HAP-1 (cell line): ENCODE measurements at regions not wholly inside any gene's neighbourhood (a gene's known extent, or its start where the extent isn't known, plus 50 kb on each side); places are given as distances from the start of the nearest gene placed in this dataset.
A peak's percentile ranks its signal among the peaks of the same experiment; 100 is the strongest.

Experiments used
- DNase-seq, 2 experiments: peaks; one replicate each; pipeline ENCODE4 v3.0.0-alpha.2; 2016 to 2020; ENCODE audit warnings: low spot score in 2 of 2
- H3K27me3 ChIP-seq: fragments of 250-450 bp; sonication (Bioruptor Pico); 2 replicates; pipeline ENCODE4 v1.5.1; 2020; ENCODE audit warnings: low read depth, mild to moderate bottlenecking, moderate library complexity
- H3K36me3 ChIP-seq: fragments of 250-450 bp; sonication (Bioruptor Pico); replicated peaks from 2 replicates; pipeline ENCODE4 v1.5.1; 2020; ENCODE audit warnings: mild to moderate bottlenecking
- H3K4me1 ChIP-seq: fragments of 250-450 bp; sonication (Bioruptor Pico); 2 replicates; pipeline ENCODE4 v1.5.1; 2020; ENCODE audit warnings: mild to moderate bottlenecking
- H3K4me3 ChIP-seq: fragments of 250-450 bp; sonication (Bioruptor Pico); 2 replicates; pipeline ENCODE4 v1.5.1; 2020; ENCODE audit warnings: mild to moderate bottlenecking, moderate library complexity
- H3K9me3 ChIP-seq: fragments of 250-450 bp; sonication (Bioruptor Pico); 2 replicates; pipeline ENCODE4 v1.5.1; 2020; ENCODE audit warnings: mild to moderate bottlenecking, moderate library complexity
- in situ Hi-C: fragments of 300-500 bp; cut with MboI; formaldehyde crosslinking; loops from 3 replicates; pipeline ENCODE4 v1.14.3; 2020; ENCODE audit warnings: low sequenced_read_pairs, inconsistent platforms, mixed read lengths

DNA sequence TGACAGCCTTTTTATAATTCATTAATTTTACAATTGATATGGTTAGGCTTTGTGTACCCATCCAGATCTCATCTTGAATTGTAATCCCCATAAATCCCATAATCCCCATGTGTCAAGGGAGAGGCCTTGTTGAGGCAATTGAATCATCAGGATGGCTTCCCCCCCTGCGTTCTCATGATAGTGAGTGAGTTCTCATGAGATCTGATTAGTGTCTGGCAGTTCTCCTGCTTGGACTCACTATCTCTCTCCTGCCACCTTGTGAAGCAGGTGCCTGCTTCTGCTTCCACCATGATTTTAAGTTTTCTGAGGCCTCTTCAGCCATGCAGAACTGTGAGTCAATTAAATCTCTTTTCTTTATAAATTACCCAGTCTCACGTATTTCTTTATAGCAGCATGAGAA is 165.7 kb upstream of the GNAI1 start:
- DNase-seq, result peak; percentile 49 to 52
- in situ Hi-C loops, result no loop called here
- Histone ChIP-seq H3K9me3 (no peaks in the 10 kb centered on the region), H3K4me3 (no peak overlapping the region), H3K4me1 (peaks cover 14% of the 10 kb centered on the region), H3K36me3 (no peaks in the 10 kb centered on the region), H3K27me3 (no peaks in the 10 kb centered on the region)

DNA sequence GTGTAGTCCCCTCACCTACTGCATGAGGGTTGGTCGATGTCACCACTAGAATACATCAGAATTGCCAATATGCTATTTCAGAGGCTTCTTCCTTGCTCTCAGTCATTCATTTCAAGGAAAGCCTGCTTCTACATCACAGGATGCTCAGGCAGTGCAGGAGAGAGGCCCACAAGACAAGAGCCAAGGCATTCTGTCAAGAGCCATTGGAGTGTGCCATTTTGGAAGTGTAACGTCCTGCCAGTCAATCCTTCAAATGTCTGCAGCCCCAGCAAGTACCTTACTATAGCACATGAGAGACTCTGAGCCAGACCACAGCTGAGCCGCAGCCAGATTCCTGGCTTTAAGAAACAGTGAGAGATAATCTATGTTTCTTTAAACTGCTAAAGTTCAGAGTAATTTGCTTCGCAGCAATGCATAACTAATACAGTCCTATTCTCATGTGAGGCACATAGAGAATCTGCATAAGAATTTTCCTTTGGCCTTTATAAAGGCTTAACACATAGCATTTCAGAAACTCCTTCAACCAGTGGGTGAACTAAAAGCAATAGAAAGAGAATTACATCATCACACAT is 166.5 kb upstream of the GNAI1 start:
- no peaks in the 10 kb centered on the region for H3K27me3 ChIP-seq
- peak; percentile 60 to 86 for DNase-seq
- in situ Hi-C loops, result no loop called here
- no peaks in the 10 kb centered on the region for H3K36me3 ChIP-seq
- H3K4me1 ChIP-seq, result peaks cover 14% of the 10 kb centered on the region
- H3K4me3 ChIP-seq, result no peak overlapping the region
- no peaks in the 10 kb centered on the region for H3K9me3 ChIP-seq

DNA sequence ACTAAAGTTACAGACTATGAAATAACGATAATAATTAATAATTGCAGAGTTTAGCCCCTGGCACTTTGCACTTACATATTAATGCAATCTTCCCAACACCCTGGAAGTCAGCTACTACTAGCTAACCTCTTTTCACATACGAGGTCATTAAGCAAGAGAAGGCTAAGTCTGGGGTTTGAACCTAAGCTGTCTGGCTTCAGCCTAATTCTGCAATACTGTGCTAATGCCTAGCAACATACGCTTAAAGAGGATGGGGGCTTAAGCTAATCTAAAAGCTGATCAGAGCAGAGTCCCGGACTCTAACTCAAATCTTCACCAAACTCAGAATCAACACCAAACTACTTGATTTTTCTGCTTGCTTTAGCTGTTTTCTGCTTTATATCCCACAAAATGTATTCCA is 168.7 kb upstream of the GNAI1 start:
- H3K4me1 ChIP-seq, result peaks cover 14% of the 10 kb centered on the region
- in situ Hi-C loops, result no loop called here
- DNase-seq, result no peak
- no peaks in the 10 kb centered on the region for H3K27me3 ChIP-seq
- no peaks in the 10 kb centered on the region for H3K36me3 ChIP-seq
- no peaks in the 10 kb centered on the region for H3K9me3 ChIP-seq
- no peak overlapping the region for H3K4me3 ChIP-seq

DNA sequence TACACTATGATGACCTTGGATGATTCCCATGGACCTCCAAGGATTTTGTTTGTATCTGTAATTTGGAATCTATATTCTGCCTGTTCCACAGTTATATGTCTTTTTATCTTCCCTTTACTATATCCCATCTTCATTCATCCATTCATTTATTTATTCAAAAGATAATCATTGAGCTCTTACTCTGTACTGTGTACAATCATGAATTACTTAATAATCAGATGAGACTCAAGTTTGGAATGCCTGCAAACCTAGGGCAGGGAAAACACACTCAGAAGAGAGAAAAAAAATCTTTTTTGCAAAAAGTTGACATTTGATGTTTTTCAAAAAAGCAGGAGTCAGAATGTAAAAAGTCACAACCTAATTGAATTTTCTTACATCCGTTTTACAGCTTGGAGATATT is 170.2 kb upstream of the GNAI1 start:
- Histone ChIP-seq H3K4me1 (peaks cover 14% of the 10 kb centered on the region), H3K27me3 (no peaks in the 10 kb centered on the region), H3K4me3 (no peak overlapping the region), H3K9me3 (no peaks in the 10 kb centered on the region), H3K36me3 (no peaks in the 10 kb centered on the region)
- in situ Hi-C loops, result no loop called here
- no peak for DNase-seq

DNA sequence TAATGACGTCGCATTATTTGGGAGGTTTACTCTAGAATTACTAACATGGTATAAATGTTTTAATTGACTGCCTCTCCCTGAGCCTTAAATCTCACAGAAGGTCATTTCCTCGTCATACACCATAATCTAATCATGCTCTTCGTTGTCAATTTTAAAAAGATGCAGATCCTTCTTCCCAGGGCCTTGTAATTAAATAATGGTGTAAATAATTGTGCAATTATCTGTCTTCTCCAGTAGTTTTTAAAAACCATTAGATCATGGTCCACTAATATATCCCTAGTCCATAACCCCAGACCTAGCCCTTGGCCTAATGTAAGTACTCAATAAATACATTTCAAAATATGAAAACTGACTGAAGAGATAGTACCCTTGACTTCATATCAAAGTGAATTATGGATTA is 181.5 kb upstream of the GNAI1 start:
- H3K9me3 ChIP-seq, result no peaks in the 10 kb centered on the region
- no peaks in the 10 kb centered on the region for H3K36me3 ChIP-seq
- H3K4me3 ChIP-seq, result no peak overlapping the region
- in situ Hi-C loops, result no loop called here
- no peaks in the 10 kb centered on the region for H3K27me3 ChIP-seq
- DNase-seq, result no peak
- H3K4me1 ChIP-seq, result no peaks in the 10 kb centered on the region

DNA sequence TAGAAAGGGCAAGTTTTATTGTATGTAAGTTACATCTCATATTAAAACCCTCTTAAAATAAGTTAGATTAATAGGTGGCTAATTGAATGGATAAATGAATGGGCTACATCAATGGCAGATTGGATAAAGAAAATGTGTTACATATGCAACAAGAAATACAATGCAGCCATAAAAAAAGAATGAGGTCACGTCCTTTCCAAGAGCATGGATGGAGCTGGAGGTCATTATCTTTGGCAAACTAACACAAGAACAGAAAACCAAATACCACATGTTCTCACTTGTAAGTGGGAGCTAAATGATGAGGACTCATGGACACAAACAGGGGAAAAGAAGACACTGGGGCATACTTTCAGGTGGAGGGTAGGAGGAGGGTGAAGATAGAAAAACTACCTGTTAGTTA is 182.2 kb upstream of the GNAI1 start:
- no peaks in the 10 kb centered on the region for H3K36me3 ChIP-seq
- no peaks in the 10 kb centered on the region for H3K9me3 ChIP-seq
- in situ Hi-C loops, result no loop called here
- H3K27me3 ChIP-seq, result no peaks in the 10 kb centered on the region
- no peak for DNase-seq
- no peaks in the 10 kb centered on the region for H3K4me1 ChIP-seq
- H3K4me3 ChIP-seq, result no peak overlapping the region

DNA sequence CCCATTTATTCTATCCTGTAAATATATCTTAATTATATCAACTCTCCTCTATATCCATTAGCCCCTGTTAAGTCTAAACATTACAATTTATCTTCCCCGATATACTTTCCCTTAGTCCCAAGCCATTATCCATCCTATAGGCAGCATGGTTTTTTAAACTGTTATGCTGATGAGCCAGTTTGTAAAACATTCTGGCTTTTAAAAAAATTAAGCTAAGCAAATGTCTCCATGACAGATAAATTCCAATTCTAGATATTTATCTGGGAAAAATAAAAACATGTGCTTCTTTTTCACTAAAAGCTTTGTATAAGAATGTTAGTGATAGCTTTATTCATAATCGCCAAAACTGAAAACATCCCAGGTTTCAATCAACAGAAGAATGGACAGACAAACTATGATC is 183.2 kb upstream of the GNAI1 start:
- DNase-seq, result no peak
- H3K36me3 ChIP-seq, result no peaks in the 10 kb centered on the region
- H3K4me1 ChIP-seq, result no peaks in the 10 kb centered on the region
- in situ Hi-C loops, result no loop called here
- H3K27me3 ChIP-seq, result no peaks in the 10 kb centered on the region
- no peaks in the 10 kb centered on the region for H3K9me3 ChIP-seq
- H3K4me3 ChIP-seq, result no peak overlapping the region

DNA sequence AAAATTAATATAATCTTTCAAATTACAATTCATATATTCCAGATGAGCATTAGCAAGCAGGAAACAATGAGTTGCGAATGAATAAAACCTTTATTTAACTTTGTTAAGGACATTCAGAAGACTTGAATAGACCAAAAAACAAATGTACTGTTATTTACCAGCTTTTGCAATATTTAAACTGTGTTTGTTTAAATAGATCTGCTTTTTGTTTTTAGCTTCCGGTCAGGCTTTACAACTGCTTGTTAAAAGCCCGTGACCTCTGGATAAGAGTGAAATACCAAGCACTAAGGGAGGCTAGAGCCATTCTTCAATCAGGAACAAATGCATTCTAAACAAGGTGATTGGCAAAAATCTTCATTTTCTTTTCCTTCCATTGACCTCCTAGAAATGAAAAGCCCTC is 184.9 kb upstream of the GNAI1 start:
- Histone ChIP-seq H3K4me1 (no peaks in the 10 kb centered on the region), H3K27me3 (no peaks in the 10 kb centered on the region), H3K9me3 (no peaks in the 10 kb centered on the region), H3K4me3 (no peak overlapping the region), H3K36me3 (no peaks in the 10 kb centered on the region)
- no peak for DNase-seq
- in situ Hi-C loops, result no loop called here

DNA sequence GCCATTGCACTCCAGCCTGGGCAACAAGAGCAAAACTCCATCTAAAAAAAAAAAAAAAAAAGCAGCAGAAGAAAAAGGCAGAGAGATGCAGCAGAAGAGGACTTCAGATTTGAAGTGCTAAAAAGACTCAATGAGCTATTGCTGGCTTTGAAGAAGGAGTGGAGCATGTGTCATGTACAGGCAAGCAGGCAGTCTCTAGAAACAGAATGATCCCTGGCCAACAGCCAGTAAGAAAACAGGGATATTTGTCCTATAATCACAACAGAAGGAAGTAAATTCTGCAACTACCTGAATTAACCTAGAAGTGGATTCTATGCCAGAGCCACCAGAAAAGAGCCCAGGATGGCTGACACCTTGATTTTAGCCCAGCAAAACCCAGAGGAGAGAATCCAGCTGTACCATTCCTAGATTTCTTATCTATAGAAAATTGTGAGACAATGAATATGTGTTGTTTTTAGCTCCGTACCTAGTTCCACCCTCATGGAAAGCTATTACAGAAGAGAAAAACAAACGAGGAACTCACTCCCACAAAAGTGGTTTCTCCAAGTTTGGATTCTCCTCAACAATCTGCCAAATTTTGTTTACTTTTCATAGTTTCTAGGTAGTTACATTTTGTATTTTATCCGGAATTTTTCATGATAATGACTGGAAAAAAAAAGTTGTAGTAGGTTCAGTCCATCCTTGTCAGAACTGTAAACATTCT is 198.2 kb upstream of the GNAI1 start:
- no peaks in the 10 kb centered on the region for H3K27me3 ChIP-seq
- H3K36me3 ChIP-seq, result no peaks in the 10 kb centered on the region
- H3K4me1 ChIP-seq, result no peaks in the 10 kb centered on the region
- H3K9me3 ChIP-seq, result no peaks in the 10 kb centered on the region
- DNase-seq, result no peak
- no peak overlapping the region for H3K4me3 ChIP-seq
- in situ Hi-C loops, result no loop called here

DNA sequence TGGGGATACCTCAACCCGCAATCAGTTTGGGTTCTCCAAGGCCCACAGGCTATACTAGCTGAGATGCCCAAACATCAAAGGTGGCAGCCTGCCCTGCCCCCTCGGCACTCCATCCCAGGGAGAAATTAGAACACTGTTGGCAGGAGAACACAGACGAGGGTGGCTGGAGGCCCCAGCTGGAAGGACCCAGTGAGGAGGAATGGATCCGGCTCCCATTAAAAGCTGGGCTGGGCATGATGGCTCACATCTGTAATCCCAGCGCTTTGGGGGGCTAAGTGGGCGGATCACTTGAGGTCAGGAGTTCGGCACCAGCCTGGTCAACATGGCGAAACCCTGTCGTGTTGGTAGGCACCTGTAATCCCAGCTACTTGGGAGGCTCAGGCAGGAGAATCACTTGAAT is 199.9 kb upstream of the GNAI1 start:
- no peak for DNase-seq
- Histone ChIP-seq H3K4me3 (no peak overlapping the region), H3K27me3 (no peaks in the 10 kb centered on the region), H3K36me3 (no peaks in the 10 kb centered on the region), H3K9me3 (no peaks in the 10 kb centered on the region), H3K4me1 (no peaks in the 10 kb centered on the region)
- in situ Hi-C loops, result no loop called here

DNA sequence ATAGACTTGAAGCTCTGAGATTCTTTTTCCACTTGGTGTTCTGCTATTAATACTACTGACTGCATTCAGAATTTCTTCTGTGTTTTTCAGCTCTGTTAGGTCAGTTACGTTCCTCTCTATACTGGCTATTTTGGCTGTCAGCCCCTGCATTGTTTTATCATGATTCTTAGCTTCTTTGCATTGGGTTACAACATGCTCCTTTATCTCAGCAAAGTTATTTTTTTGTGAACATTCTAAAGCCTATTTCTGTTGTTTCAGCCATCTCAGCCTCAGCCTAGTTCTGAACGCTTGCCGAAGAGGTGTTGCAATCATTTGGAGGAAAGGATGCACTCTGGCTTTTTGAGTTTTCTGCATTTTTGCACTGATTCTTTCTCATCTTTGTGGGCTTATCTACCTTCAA is 201.5 kb upstream of the GNAI1 start:
- no peaks in the 10 kb centered on the region for H3K36me3 ChIP-seq
- no peak overlapping the region for H3K4me3 ChIP-seq
- DNase-seq, result no peak
- no peaks in the 10 kb centered on the region for H3K4me1 ChIP-seq
- H3K9me3 ChIP-seq, result no peaks in the 10 kb centered on the region
- in situ Hi-C loops, result no loop called here
- H3K27me3 ChIP-seq, result no peaks in the 10 kb centered on the region

DNA sequence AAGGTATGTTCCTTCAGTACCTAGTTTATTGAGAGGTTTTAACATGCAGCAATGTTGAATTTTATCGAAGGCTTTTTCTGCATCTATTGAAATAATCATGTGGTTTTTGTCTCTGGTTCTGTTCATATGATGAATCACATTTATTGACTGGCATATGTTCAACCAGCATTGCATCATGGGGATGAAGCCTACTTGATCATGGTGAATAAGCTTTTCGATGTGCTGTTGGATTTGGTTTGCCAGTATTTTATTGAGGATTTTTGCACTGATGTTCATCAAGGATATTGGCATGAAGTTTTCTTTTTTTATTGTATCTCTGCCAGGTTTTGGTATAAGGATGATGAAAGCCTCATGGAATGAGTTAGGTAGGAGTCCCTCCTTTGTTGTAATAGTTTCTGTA is 204.0 kb upstream of the GNAI1 start:
- H3K36me3 ChIP-seq, result no peaks in the 10 kb centered on the region
- no peak for DNase-seq
- H3K27me3 ChIP-seq, result no peaks in the 10 kb centered on the region
- no peak overlapping the region for H3K4me3 ChIP-seq
- no peaks in the 10 kb centered on the region for H3K9me3 ChIP-seq
- in situ Hi-C loops, result no loop called here
- H3K4me1 ChIP-seq, result no peaks in the 10 kb centered on the region

DNA sequence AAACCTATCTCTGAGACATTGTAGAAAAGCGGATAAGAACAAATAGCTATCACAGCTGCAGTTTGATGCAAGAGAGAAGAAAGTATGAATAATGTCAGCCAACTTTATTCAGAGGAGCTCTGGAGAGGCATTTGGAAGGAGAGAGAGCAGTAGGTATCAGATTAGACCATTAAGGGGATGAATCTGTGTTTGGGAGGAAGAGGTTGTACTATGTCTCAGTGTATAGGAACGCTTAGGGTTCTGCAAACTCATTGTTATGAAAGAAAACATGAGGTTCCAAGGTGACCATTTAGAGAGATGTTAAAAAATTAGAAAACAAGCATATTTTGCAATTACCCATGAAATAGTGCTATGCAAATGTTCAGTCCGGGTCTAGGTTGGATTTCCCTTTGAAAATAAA is 207.5 kb upstream of the GNAI1 start:
- Histone ChIP-seq H3K9me3 (no peaks in the 10 kb centered on the region), H3K4me1 (no peaks in the 10 kb centered on the region), H3K36me3 (no peaks in the 10 kb centered on the region), H3K4me3 (no peak overlapping the region), H3K27me3 (no peaks in the 10 kb centered on the region)
- DNase-seq, result no peak
- in situ Hi-C loops, result no loop called here

DNA sequence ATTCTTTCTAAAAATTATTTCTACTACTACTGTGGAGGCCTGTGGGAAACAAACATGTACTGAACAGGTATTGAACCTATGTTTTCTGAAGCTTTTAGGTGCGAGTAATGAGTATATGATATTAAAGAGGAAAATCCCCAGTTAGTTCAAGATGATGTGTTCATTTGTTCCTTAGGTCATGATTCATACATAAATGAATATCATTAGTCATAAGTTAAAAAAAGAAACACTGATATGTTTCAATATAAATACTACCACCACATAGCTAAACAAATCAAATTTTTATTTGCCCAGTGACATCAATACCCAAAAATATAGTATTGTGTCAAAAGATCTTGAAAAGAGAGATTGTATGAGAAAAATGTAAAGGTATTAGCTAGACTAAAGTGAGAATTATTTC is 210.7 kb upstream of the GNAI1 start:
- no peak for DNase-seq
- Histone ChIP-seq H3K4me1 (no peaks in the 10 kb centered on the region), H3K36me3 (no peaks in the 10 kb centered on the region), H3K27me3 (no peaks in the 10 kb centered on the region), H3K9me3 (no peaks in the 10 kb centered on the region), H3K4me3 (no peak overlapping the region)
- in situ Hi-C loops, result no loop called here

DNA sequence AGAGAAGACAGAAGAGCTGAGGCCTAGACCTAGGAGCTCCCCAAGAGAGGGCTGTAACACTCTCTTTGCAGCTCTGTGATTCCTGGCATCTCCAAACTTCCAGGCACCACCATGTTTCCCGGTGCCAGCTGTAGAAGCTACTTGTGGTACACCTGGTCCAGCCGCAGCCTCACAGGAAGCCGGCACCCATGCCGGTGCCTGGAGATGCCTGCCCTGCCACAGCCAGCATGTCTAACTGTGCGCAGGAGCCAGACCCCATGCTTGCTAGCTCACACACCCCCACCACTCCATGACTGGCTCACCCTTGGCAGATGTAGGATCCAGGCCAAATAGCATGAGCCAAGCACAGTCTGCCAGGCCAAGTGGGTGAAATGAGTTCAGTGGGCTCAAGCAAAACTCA is 211.7 kb upstream of the GNAI1 start:
- H3K27me3 ChIP-seq, result no peaks in the 10 kb centered on the region
- DNase-seq, result no peak
- H3K4me1 ChIP-seq, result no peaks in the 10 kb centered on the region
- no peaks in the 10 kb centered on the region for H3K9me3 ChIP-seq
- no peak overlapping the region for H3K4me3 ChIP-seq
- in situ Hi-C loops, result no loop called here
- H3K36me3 ChIP-seq, result no peaks in the 10 kb centered on the region
